GM19397 (cell line): ENCODE measurements at regions not wholly inside any gene's neighbourhood (a gene's known extent, or its start where the extent isn't known, plus 50 kb on each side); places are given as distances from the start of the nearest gene placed in this dataset.

Source experiments
- ATAC-seq: cut with Tn5 transposase; IDR thresholded peaks from one replicate; pipeline ENCODE4 v1.9.1; 2021; ENCODE audit warnings: mild to moderate bottlenecking, moderate library complexity; ENCODE audit not compliant: unreplicated experiment

GRCh38 chr6:23339268-23339667 is 769.9 kb downstream of the HDGFL1 start:
- ATAC-seq: no peak

GRCh38 chr6:23340271-23340670 is 770.9 kb downstream of the HDGFL1 start:
- ATAC-seq: no peak

GRCh38 chr6:23343610-23344306 is 774.4 kb downstream of the HDGFL1 start:
- no peak for ATAC-seq

DNA sequence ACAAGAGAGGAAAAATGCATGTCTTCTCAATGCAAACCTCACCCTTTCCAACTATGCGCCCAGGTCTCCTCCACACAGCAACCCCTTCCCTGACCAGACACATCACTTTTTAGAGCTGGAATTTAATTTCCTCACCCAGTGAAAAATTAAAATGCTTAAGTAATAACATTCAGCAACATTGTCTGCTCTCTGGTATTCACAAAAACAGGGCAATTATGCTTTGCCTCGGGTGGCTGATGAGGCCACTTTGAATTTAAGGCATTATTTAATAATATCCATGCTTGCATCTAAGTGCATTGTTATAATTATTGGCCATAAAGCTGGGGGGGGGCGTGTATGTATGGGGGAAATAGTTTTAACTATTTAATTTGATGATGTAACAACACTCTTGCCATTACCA is 777.8 kb upstream of the NRSN1 start:
- ATAC-seq: no peak

- no peak for ATAC-seq
These were observed 776.4 kb upstream of the NRSN1 start for GRCh38 chr6:23349521-23350147.

DNA sequence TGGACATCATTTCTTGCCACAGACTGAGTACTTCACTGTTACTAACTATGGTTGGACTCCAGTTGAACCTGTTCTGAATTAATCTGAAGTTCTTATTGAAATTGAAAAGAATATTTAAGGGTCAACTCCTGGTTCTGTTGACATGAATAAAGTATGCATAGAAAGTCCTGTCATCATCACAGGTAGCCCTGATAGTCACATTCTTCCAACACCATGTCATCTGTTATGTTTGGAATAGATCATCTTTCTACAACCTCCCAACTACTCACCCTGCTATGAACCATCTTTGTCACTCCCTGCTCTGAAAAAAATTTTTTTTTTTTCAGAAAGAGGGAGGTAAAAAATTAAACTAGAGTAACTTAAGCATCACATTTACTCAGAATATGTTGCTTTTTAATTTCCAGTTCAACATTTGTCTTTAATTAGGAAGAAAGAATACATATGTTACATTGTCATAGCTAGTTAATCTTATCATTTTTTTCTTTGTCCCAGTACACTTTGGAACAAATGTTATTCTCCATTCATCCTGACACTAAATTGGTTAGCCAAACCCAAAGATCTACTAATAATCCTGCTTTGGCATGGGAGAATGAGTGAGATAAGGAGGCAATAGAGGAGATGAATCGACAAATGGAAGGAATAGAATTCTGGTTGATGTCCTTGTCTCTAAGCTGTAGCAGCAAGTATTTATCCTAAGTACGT is 775.1 kb upstream of the NRSN1 start:
- no peak for ATAC-seq

DNA sequence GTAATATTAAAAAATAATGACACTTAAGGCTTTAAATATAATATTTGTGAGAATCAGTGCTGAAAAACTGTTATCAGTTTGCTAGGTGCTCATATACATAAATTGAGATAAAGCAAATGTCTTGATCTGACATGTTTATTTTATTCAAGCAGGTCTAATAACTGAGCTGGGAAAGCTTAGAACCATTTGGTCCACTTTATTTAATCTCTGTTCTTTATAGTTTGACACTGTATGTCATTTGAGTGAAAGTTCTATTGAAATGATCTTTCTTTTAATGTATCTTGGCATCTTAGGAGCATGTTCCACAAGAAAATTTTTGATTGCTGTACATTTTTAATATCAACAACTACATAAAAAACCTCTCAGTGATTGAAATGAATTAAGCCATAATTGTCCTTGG is 772.0 kb upstream of the NRSN1 start:
- no peak for ATAC-seq

GRCh38 chr6:23357185-23357766 is 768.7 kb upstream of the NRSN1 start:
- ATAC-seq: no peak

DNA sequence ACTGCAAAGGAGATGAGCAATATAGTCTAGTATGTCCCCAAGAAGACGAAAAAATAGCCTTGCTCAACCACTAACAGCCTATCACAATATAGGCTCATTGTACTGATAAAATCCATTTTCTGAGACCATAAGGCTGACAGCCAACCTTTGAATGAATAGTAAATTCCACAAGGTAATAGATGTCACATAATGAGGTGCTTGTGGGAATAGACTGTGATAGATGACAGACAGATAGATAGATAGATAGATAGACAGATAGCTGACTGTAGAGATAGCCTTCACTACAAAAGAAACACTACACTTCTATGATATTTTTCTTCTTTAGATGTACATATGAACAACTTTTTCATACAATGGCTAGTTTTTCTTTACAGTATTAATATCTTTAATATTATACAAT is 760.3 kb upstream of the NRSN1 start:
- no peak for ATAC-seq

GRCh38 chr6:23367311-23367710 is 758.7 kb upstream of the NRSN1 start:
- no peak for ATAC-seq

- ATAC-seq: no peak
These were observed 757.5 kb upstream of the NRSN1 start for GRCh38 chr6:23368557-23368956.

DNA sequence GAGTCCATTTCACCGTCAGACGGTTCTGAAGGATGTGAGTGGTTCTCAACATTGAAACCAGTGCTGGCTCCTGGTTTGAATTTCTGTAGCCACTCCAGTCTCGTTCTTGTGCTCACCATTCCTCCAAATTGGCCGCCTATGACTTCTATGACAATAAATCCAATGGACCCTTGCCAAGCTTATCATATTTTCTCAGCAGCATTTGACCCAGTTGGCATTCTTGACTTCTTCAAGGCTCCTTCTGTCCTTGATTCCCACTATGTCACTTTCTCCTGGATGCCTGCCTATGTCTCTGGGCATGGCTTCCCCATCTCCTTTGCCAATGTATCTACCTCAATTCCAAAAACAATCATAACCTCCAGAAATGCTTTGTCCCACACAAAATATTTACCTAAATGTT is 756.0 kb upstream of the NRSN1 start:
- ATAC-seq: no peak

- no peak for ATAC-seq
These were observed 754.7 kb upstream of the NRSN1 start for GRCh38 chr6:23371132-23371915.

GRCh38 chr6:23377830-23378229 is 748.2 kb upstream of the NRSN1 start:
- no peak for ATAC-seq

DNA sequence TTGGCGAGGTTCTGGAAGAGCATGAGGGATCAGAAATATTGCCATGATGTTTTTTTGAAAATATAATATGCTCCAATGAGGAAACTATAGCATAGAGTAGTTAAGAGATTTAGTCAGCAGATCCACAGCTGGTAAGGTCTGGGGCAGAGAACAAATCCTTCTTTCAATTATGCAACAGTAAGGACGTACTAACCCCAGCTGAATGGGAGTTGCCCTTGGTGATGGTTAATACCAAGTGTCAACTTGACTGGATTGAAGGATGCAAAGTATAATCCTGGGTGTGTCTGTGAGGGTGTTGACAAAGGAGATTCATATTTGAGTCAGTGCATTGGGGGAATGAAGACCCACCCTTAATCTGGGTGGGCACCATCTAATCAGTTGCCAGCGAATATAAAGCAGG is 745.5 kb upstream of the NRSN1 start:
- ATAC-seq: no peak

DNA sequence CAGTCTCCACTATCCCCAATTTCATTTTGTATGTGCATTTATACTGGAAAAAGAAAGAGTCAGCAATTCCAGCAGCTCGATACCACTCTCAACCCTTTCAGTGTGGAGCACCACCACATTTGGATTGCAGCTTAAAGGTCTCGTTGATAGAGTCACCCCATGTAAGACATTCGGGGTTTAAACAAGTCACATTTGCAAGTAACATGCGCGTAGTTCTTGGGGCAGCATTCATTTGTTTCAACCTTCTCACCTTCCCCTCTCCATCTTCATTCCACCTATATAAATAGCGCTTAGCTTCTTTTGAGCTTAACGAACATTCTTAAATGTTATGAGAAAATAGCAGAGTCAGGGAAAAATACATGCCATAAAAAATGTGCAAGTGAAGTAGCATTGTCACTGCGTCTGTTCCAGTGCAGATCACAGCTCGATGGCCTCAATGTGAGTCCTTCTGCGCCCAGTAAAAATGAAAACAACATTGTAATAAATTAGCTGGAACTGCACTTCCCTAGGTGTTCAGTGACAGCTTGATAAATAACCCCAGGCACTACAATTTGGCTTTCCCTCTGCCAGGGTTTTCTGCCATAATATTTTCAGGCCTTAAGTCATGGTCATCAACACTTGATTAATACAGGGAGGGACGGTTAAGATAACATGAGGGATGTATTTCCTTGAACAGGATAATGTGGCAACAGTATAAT is 737.8 kb upstream of the NRSN1 start:
- ATAC-seq: no peak

GRCh38 chr6:23389386-23389785 is 736.6 kb upstream of the NRSN1 start:
- no peak for ATAC-seq

DNA sequence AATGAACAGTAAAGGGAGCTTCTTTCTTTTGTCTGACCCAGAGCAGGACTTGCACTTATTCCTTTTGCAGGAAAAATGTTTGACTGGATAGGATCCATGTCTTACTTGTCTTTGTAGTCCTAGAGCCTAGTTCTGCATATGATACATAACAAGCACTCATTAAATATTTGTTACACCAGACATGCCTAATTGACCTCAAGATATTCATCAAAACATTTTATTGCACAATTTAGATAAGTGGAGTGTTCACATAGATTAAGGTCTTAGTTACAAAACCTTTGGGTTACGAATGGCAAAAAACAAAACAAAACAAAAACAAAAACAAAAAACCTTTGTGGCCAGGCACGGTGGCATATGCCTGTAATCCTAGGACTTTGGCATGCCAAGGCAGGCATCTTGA is 735.8 kb upstream of the NRSN1 start:
- ATAC-seq: no peak

DNA sequence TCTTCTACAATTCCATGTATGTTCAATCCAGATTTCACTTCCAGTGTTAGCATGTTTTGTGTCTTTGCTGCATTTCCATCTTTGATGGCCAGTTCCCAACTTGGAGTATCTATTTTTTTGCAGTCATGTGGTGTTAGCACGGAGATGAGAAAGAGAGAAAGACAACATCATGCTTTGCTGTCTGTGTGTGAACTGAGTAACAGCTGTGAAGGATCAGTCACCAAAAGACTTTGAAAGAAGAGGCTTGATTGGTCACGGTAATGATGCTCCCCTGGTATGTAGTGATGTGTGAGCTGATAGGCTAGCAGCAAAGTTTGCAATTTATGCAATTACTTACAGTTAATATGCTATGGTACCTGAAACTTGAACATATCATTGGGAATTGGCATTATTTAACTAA is 731.3 kb upstream of the NRSN1 start:
- no peak for ATAC-seq

- no peak for ATAC-seq
These were observed 730.6 kb upstream of the NRSN1 start for GRCh38 chr6:23395381-23395780.

DNA sequence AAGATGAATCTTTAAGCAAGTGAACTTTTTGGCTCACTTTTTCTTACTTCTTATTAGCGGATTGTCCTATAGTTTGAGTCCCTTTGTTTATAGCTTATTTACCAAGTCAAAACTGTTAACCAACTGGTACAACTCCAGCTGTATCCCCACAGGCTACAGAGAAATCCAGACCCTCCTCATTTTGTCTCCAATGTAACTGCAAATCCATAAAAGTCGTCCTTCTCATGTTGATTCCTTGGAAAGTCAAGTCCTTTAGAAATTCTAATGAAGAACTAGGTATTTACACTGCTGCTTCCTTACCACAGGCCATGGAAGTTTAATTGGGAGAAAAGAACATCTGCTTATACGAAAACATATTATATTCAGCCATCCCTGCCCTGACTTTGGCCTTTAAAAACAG is 729.1 kb upstream of the NRSN1 start:
- ATAC-seq: no peak
